Colonic mucosa (tissue), 4 donors: ENCODE measurements at regions not wholly inside any gene's neighbourhood (a gene's known extent, or its start where the extent isn't known, plus 50 kb on each side); places are given as distances from the start of the nearest gene placed in this dataset.

Experiments used
- DNase-seq: peaks from one replicate; pipeline ENCODE4 v3.0.0-alpha.2; 2020
- H3K27ac ChIP-seq: fragments of 200-600 bp; one replicate; pipeline ENCODE4 v1.8.0; 2021
- H3K27me3 ChIP-seq: fragments of 200-600 bp; one replicate; pipeline ENCODE4 v1.8.0; 2021
- H3K36me3 ChIP-seq: fragments of 200-600 bp; one replicate; pipeline ENCODE4 v1.8.0; 2021
- H3K4me1 ChIP-seq: fragments of 200-600 bp; one replicate; pipeline ENCODE4 v1.8.0; 2021; ENCODE audit warnings: mild to moderate bottlenecking
- H3K4me3 ChIP-seq: fragments of 200-600 bp; one replicate; pipeline ENCODE4 v1.8.0; 2021
- H3K9ac ChIP-seq, 2 donors: one replicate each; pipeline ENCODE4 v1.7.0; 2013; ENCODE audit warnings: control low read depth in 2 of 2, low read depth in 2 of 2, low read length in 2 of 2
- H3K9me3 ChIP-seq: fragments of 200-600 bp; one replicate; pipeline ENCODE4 v1.8.0; 2021
- intact Hi-C: fragments of 100-400 bp; cut with DNase I; formaldehyde crosslinking; loops from one replicate; pipeline ENCODE4 v1.14.1; 2022
- TF ChIP-seq, protein P1 (sequence below): fragments of 200-600 bp; IDR thresholded peaks from one replicate; pipeline ENCODE4 v1.8.0; 2022; ENCODE audit warnings: antibody characterized with exemption, mild to moderate bottlenecking
- donor health status: healthy.
- donor health status: DM: no; HTN: no; CAD: no.
- donor health status: DM: no; HTN: no; CAD: no.

DNA sequence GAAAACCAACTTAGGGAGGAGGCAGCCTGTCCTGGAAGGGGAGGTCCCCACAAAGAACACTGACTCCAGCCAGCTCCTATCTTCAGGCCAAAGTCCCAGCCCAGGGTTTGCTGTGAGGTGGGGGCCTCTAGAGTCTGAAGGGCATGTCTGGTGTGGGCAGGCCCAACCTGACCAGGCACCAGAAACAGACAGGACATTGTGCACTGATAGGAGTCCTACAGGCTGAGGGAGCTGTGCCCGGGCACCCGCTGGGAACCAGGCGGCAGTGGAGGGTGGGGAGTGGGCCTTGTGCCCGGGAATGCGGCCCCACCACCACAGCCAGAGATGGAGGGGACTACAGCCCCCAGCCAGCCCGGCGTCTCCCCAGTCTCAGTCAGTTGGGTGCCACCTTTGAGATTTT lies 161.4 kb downstream of the WNT7A start:
- intact Hi-C loops = no loop called here
- TF ChIP-seq, protein P1, sequence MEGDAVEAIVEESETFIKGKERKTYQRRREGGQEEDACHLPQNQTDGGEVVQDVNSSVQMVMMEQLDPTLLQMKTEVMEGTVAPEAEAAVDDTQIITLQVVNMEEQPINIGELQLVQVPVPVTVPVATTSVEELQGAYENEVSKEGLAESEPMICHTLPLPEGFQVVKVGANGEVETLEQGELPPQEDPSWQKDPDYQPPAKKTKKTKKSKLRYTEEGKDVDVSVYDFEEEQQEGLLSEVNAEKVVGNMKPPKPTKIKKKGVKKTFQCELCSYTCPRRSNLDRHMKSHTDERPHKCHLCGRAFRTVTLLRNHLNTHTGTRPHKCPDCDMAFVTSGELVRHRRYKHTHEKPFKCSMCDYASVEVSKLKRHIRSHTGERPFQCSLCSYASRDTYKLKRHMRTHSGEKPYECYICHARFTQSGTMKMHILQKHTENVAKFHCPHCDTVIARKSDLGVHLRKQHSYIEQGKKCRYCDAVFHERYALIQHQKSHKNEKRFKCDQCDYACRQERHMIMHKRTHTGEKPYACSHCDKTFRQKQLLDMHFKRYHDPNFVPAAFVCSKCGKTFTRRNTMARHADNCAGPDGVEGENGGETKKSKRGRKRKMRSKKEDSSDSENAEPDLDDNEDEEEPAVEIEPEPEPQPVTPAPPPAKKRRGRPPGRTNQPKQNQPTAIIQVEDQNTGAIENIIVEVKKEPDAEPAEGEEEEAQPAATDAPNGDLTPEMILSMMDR = no peak

GRCh38 chr3:13718000-13718399 lies 161.9 kb downstream of the WNT7A start:
- H3K27ac ChIP-seq = no peak overlapping the region
- no peaks in the 10 kb centered on the region for H3K27me3 ChIP-seq
- no peaks in the 10 kb centered on the region for H3K36me3 ChIP-seq
- H3K4me1 ChIP-seq = no peaks in the 10 kb centered on the region
- intact Hi-C loops = no loop called here
- H3K9me3 ChIP-seq = no peaks in the 10 kb centered on the region
- no peak overlapping the region for H3K4me3 ChIP-seq
- H3K9ac ChIP-seq = no peak overlapping the region
- TF ChIP-seq, protein P1 = no peak
- DNase-seq = no peak

More for the DNA sequence above, 161.4 kb downstream of the WNT7A start:
- Histone ChIP-seq H3K9me3 (no peaks in the 10 kb centered on the region), H3K27me3 (no peaks in the 10 kb centered on the region), H3K27ac (no peak overlapping the region), H3K4me3 (no peak overlapping the region), H3K36me3 (no peaks in the 10 kb centered on the region), H3K9ac (no peak overlapping the region), H3K4me1 (no peaks in the 10 kb centered on the region)
- DNase-seq = peak; percentile 12

DNA sequence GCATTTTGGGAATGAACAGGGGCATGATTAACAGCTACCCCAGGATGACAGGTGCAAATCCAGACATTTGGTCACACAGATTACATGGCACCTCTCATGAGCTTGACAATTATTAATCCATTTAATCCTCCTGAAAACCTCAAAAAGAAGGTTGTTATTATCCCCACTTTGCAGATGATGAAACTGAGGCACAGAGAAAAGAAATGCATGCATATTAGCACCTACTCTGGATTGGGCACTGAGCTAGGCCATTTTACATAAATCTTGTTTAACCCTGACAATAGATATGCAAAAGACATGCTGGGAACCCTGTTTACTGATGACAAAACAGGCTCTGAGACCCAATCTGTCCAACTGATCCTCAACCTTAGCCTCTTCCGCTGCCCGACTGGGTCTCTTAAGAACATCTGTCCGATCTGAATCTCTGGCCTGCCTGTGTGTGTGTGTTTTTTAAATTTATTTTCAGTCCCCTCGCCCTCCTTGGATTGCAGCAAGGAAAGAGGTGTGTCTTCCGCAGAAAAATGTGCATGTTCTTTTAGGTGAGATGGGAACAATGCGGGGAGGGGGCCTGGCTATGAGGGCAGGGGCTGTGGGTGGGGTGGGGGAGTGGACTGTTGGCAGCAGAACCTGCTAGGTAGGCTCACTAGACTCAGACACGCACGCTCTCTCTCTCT lies 162.5 kb downstream of the WNT7A start:
- no peaks in the 10 kb centered on the region for H3K27me3 ChIP-seq
- H3K36me3 ChIP-seq = no peaks in the 10 kb centered on the region
- no peak for DNase-seq
- H3K9me3 ChIP-seq = no peaks in the 10 kb centered on the region
- no peak overlapping the region for H3K4me3 ChIP-seq
- H3K27ac ChIP-seq = no peak overlapping the region
- intact Hi-C loops = no loop called here
- H3K4me1 ChIP-seq = no peaks in the 10 kb centered on the region
- TF ChIP-seq, protein P1 = no peak
- no peak overlapping the region for H3K9ac ChIP-seq

DNA sequence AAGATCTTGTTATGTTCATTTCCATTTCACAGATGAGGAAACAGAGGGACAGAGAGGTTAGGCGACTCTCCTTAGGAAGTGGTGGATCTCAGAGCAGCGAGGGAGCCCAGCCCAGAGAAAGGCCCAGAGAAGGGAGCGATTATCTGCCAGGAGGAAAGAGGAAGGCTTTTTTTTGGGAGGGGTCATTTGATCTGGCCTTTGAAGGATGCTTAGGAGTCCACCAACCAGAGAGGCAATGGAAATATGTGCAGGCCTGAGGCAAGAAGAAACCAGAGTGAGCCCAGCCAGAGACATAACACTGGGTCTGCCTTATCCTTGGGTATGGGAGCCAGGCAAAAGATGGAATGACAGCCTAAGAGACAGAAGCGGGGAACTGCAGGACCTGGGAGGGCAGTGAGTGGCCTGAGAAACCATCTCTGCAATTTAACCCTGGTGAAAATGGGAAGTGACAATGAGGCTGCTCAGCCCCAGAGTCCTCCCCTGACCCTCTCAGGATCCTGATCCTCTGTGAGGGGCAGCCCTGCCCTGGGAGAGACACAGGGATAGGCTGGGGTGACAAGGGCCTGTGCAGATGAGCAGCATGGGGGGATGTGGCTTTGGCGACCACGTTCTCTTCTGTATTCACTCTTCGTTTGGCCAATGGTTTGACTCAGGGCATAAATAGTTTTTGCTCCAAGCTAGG lies 163.2 kb downstream of the WNT7A start:
- Histone ChIP-seq H3K27me3 (no peaks in the 10 kb centered on the region), H3K4me3 (no peak overlapping the region), H3K9me3 (no peaks in the 10 kb centered on the region), H3K9ac (no peak overlapping the region), H3K4me1 (no peaks in the 10 kb centered on the region), H3K36me3 (no peaks in the 10 kb centered on the region), H3K27ac (no peak overlapping the region)
- DNase-seq = no peak
- TF ChIP-seq, protein P1 = no peak
- intact Hi-C loops = no loop called here

DNA sequence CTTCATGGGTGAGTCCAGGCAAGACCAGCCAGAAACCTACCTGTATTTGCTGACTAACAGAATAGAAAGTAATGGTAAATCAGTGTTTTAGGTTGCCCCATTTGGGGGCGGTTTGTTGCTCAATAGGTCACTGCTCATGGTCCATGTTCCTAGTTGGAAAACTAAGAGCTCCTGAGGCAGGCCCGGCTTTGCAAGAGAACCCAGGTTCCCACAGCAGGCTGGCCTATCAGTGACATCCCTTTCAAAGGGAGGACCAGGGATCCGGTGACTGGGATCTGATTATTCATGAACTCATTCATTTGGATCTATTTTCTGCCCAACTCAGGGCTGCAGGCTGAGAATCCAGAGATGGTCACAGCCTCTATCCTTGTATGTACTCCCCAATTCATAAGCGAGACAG lies 163.9 kb downstream of the WNT7A start:
- no peak for DNase-seq
- Histone ChIP-seq H3K27ac (no peak overlapping the region), H3K9me3 (no peaks in the 10 kb centered on the region), H3K4me3 (no peak overlapping the region), H3K9ac (no peak overlapping the region), H3K4me1 (no peaks in the 10 kb centered on the region), H3K36me3 (no peaks in the 10 kb centered on the region), H3K27me3 (no peaks in the 10 kb centered on the region)
- TF ChIP-seq, protein P1 = no peak
- intact Hi-C loops = no loop called here
